DND-41 (cell line): ENCODE measurements at regions not wholly inside any gene's neighbourhood (a gene's known extent, or its start where the extent isn't known, plus 50 kb on each side); places are given as distances from the start of the nearest gene placed in this dataset.

Experiments
- EZH2 ChIP-seq: IDR thresholded peaks from 3 replicates; pipeline ENCODE4 v1.6.1; 2012; ENCODE audit warnings: borderline replicate concordance, low read depth, mild to moderate bottlenecking, moderate library complexity, low read length, inconsistent platforms; ENCODE audit not compliant: severe bottlenecking
- TF ChIP-seq, protein P1 (sequence below): IDR thresholded peaks from 2 replicates; pipeline ENCODE4 v1.5.1; 2012; ENCODE audit warnings: borderline replicate concordance, low read length, moderate library complexity, mild to moderate bottlenecking; ENCODE audit not compliant: poor library complexity, severe bottlenecking; ENCODE audit errors: extremely low read depth

DNA sequence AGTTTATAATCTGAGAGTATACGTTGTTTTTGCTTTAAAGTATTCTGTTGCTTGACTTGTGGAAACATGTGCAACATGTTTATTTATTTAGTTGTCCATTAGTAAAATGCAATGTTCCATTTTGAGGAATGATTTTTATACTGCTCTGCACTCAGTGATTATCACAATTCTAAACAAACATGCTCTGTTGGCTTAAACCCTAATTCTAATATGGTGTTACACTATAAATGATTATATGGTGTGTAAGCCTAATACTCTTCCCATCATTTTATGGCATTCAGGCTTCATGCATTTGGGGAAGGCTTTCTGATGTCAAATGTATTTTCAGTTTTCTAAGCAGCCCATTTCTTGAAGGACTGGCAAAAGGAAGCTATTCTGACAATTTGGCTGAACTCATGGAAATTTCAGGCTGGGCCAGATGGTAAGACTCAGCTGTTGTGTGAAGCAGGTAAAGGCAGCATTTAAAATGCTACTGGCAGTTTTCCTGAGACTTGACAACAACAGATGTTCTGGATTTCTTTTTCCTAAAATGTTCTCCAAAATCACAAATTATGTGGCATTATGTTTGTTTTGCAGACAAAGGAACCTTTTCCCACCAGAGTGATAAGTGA, 336.7 kb upstream of the GNPDA2 start:
- TF ChIP-seq, protein P1, sequence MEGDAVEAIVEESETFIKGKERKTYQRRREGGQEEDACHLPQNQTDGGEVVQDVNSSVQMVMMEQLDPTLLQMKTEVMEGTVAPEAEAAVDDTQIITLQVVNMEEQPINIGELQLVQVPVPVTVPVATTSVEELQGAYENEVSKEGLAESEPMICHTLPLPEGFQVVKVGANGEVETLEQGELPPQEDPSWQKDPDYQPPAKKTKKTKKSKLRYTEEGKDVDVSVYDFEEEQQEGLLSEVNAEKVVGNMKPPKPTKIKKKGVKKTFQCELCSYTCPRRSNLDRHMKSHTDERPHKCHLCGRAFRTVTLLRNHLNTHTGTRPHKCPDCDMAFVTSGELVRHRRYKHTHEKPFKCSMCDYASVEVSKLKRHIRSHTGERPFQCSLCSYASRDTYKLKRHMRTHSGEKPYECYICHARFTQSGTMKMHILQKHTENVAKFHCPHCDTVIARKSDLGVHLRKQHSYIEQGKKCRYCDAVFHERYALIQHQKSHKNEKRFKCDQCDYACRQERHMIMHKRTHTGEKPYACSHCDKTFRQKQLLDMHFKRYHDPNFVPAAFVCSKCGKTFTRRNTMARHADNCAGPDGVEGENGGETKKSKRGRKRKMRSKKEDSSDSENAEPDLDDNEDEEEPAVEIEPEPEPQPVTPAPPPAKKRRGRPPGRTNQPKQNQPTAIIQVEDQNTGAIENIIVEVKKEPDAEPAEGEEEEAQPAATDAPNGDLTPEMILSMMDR, result no peak
- TF ChIP-seq EZH2, result no peak
